22Rv1 (cell line): ENCODE measurements at regions not wholly inside any gene's neighbourhood (a gene's known extent, or its start where the extent isn't known, plus 50 kb on each side); places are given as distances from the start of the nearest gene placed in this dataset.

ENCODE experiments used
- H3K27ac ChIP-seq: fragments of 450-650 bp; 2 replicates; pipeline ENCODE4 v1.5.1; 2017
- CTCF ChIP-seq: fragments of 450-650 bp; IDR thresholded peaks from 2 replicates; pipeline ENCODE4 v1.5.1; 2017; ENCODE audit warnings: mild to moderate bottlenecking
- ZFX ChIP-seq: fragments of 450-650 bp; IDR thresholded peaks from 2 replicates; pipeline ENCODE4 v1.6.1; 2017; ENCODE audit warnings: antibody characterized with exemption, borderline replicate concordance

GRCh38 chr5:122534829-122535228 is 222.8 kb downstream of the SNCAIP start:
- H3K27ac ChIP-seq, result no peak overlapping the region
- TF ChIP-seq ZFX (no peak), CTCF (no peak)

GRCh38 chr5:122541388-122541787 is 229.4 kb downstream of the SNCAIP start:
- TF ChIP-seq CTCF, result no peak

GRCh38 chr5:122545986-122546385 is 228.9 kb upstream of the SNX2 start:
- TF ChIP-seq CTCF, result no peak
- TF ChIP-seq ZFX, result no peak
- no peak overlapping the region for H3K27ac ChIP-seq

More at GRCh38 chr5:122541388-122541787, 229.4 kb downstream of the SNCAIP start:
- H3K27ac ChIP-seq, result no peak overlapping the region

GRCh38 chr5:122547219-122547618 is 227.7 kb upstream of the SNX2 start:
- H3K27ac ChIP-seq, result no peak overlapping the region
- no peak for TF ChIP-seq CTCF
- no peak for TF ChIP-seq ZFX

GRCh38 chr5:122547669-122548068 is 227.2 kb upstream of the SNX2 start:
- H3K27ac ChIP-seq, result no peak overlapping the region
- TF ChIP-seq CTCF (no peak), ZFX (no peak)

- TF ChIP-seq ZFX (no peak), CTCF (no peak)
- H3K27ac ChIP-seq, result no peak overlapping the region
These were observed 215.2 kb upstream of the SNX2 start for GRCh38 chr5:122559676-122560075.

- no peak for TF ChIP-seq CTCF
- no peak for TF ChIP-seq ZFX
- H3K27ac ChIP-seq, result no peak overlapping the region
These were observed 213.7 kb upstream of the SNX2 start for GRCh38 chr5:122561209-122561608.
